ENCODE measurements at regions not wholly inside any gene's neighbourhood (a gene's known extent, or its start where the extent isn't known, plus 50 kb on each side); places are given as distances from the start of the nearest gene placed in this dataset.

- no peak overlapping the region for H3K4me3 ChIP-seq (ENCODE audit: low read depth in 1 of 2, low read length in 1 of 2)
- no peaks in the 10 kb centered on the region for H3K4me1 ChIP-seq (ENCODE audit: control insufficient read depth in 1 of 2, insufficient read depth in 1 of 2, low read depth in 1 of 2, low read length in 1 of 2)
- no peak for TF ChIP-seq CTCF (IDR thresholded peaks at IDR 0.05)
- H3K36me3 ChIP-seq: no peaks in the 10 kb centered on the region
- H3K9me3 ChIP-seq: no peaks in the 10 kb centered on the region
- H3K27me3 ChIP-seq: no peaks in the 10 kb centered on the region
- no peak overlapping the region for H3K27ac ChIP-seq
Observed at GRCh38 chr18:64546451-64546850, 397.6 kb upstream of the LINC00305 start.

- Histone ChIP-seq H3K36me3 (no peaks in the 10 kb centered on the region), H3K27me3 (no peaks in the 10 kb centered on the region), H3K27ac (no peak overlapping the region), H3K4me1 (ENCODE audit: control insufficient read depth in 1 of 2, insufficient read depth in 1 of 2, low read depth in 1 of 2, low read length in 1 of 2) (no peaks in the 10 kb centered on the region), H3K9me3 (no peaks in the 10 kb centered on the region), H3K4me3 (ENCODE audit: low read depth in 1 of 2, low read length in 1 of 2) (no peak overlapping the region)
- no peak for TF ChIP-seq CTCF (IDR thresholded peaks at IDR 0.05)
Observed at GRCh38 chr18:64539847-64540246, 391.0 kb upstream of the LINC00305 start.

GRCh38 chr18:64528646-64529045 lies 379.8 kb upstream of the LINC00305 start:
- no peaks in the 10 kb centered on the region for H3K36me3 ChIP-seq
- no peaks in the 10 kb centered on the region for H3K27me3 ChIP-seq
- no peaks in the 10 kb centered on the region for H3K9me3 ChIP-seq
- no peak for TF ChIP-seq CTCF (IDR thresholded peaks at IDR 0.05)
- H3K27ac ChIP-seq: no peak overlapping the region
- no peaks in the 10 kb centered on the region for H3K4me1 ChIP-seq (ENCODE audit: control insufficient read depth in 1 of 2, insufficient read depth in 1 of 2, low read depth in 1 of 2, low read length in 1 of 2)
- no peak overlapping the region for H3K4me3 ChIP-seq (ENCODE audit: low read depth in 1 of 2, low read length in 1 of 2)

- no peak overlapping the region for H3K27ac ChIP-seq
Observed at GRCh38 chr18:64519201-64519600, 370.3 kb upstream of the LINC00305 start.

GRCh38 chr18:64518191-64518590 lies 369.3 kb upstream of the LINC00305 start:
- no peak overlapping the region for H3K27ac ChIP-seq
- H3K36me3 ChIP-seq: no peaks in the 10 kb centered on the region
- H3K4me1 ChIP-seq (ENCODE audit: control insufficient read depth in 1 of 2, insufficient read depth in 1 of 2, low read depth in 1 of 2, low read length in 1 of 2): no peaks in the 10 kb centered on the region
- H3K9me3 ChIP-seq: no peaks in the 10 kb centered on the region
- H3K4me3 ChIP-seq (ENCODE audit: low read depth in 1 of 2, low read length in 1 of 2): no peak overlapping the region
- H3K27me3 ChIP-seq: no peaks in the 10 kb centered on the region
- no peak for TF ChIP-seq CTCF (IDR thresholded peaks at IDR 0.05)

More at GRCh38 chr18:64519201-64519600, 370.3 kb upstream of the LINC00305 start:
- Histone ChIP-seq H3K9me3 (no peaks in the 10 kb centered on the region), H3K4me3 (ENCODE audit: low read depth in 1 of 2, low read length in 1 of 2) (no peak overlapping the region), H3K36me3 (no peaks in the 10 kb centered on the region), H3K27me3 (no peaks in the 10 kb centered on the region), H3K4me1 (ENCODE audit: control insufficient read depth in 1 of 2, insufficient read depth in 1 of 2, low read depth in 1 of 2, low read length in 1 of 2) (no peaks in the 10 kb centered on the region)
- TF ChIP-seq CTCF (IDR thresholded peaks at IDR 0.05): no peak

GRCh38 chr18:64513401-64513800 lies 364.5 kb upstream of the LINC00305 start:
- Histone ChIP-seq H3K27ac (no peak overlapping the region), H3K36me3 (no peaks in the 10 kb centered on the region), H3K27me3 (no peaks in the 10 kb centered on the region), H3K4me1 (ENCODE audit: control insufficient read depth in 1 of 2, insufficient read depth in 1 of 2, low read depth in 1 of 2, low read length in 1 of 2) (no peaks in the 10 kb centered on the region), H3K4me3 (ENCODE audit: low read depth in 1 of 2, low read length in 1 of 2) (no peak overlapping the region), H3K9me3 (no peaks in the 10 kb centered on the region)
- TF ChIP-seq CTCF (IDR thresholded peaks at IDR 0.05): no peak
